H1 (cell line): ENCODE measurements at regions not wholly inside any gene's neighbourhood (a gene's known extent, or its start where the extent isn't known, plus 50 kb on each side); places are given as distances from the start of the nearest gene placed in this dataset.

ENCODE experiments used
- CTCF ChIA-PET: fragments of 300-600 bp; sonication (Branson Sonifier 250); formaldehyde crosslinking; loops from one replicate; lab custom pipeline; 2021; ENCODE audit not compliant: partially characterized antibody; lab: Charles Lee
- POLR2A ChIA-PET: fragments of 300-600 bp; sonication (Branson Sonifier 250); formaldehyde crosslinking; loops from one replicate; lab custom pipeline; 2021; ENCODE audit warnings: inconsistent platforms; ENCODE audit not compliant: partially characterized antibody; lab: Charles Lee
- DNase-seq, 2 experiments: peaks; one replicate each; pipeline versions ENCODE4 v3.0.0 to v3.0.0-alpha.2; 2010 to 2022; ENCODE audit warnings: low spot score in 2 of 2, low read depth in 1 of 2, mixed read lengths in 1 of 2
- FAIRE-seq: peaks from 2 replicates; lab custom pipeline; 2011; peaks lifted over from hg19 to GRCh38; lab: Jason Lieb, UNC
- H2AFZ ChIP-seq: 2 replicates; pipeline ENCODE4 v1.8.1; 2012; ENCODE audit warnings: low read length, inconsistent platforms
- H2AK5ac ChIP-seq: 2 replicates; pipeline ENCODE4 v1.6.1; 2013; ENCODE audit warnings: low read depth, low read length
- H2BK120ac ChIP-seq: replicated peaks from 2 replicates; pipeline ENCODE3; 2013; ENCODE audit warnings: low read depth, low read length, inconsistent platforms
- H2BK12ac ChIP-seq: 2 replicates; pipeline ENCODE4 v1.6.1; 2013; ENCODE audit warnings: low read depth, low read length
- H2BK15ac ChIP-seq: 2 replicates; pipeline ENCODE4 v1.6.1; 2013; ENCODE audit warnings: low read length
- H2BK20ac ChIP-seq: 2 replicates; pipeline ENCODE4 v1.6.1; 2013; ENCODE audit warnings: low read length
- H2BK5ac ChIP-seq: 2 replicates; pipeline ENCODE4 v1.6.1; 2013; ENCODE audit warnings: low read depth, low read length
- H3K14ac ChIP-seq: 2 replicates; pipeline ENCODE4 v1.6.1; 2013; ENCODE audit warnings: inconsistent platforms; ENCODE audit not compliant: insufficient read length
- H3K18ac ChIP-seq: 2 replicates; pipeline ENCODE4 v1.6.1; 2013; ENCODE audit warnings: low read length; ENCODE audit errors: extremely low read depth
- H3K23ac ChIP-seq: 2 replicates; pipeline ENCODE4 v1.6.1; 2013; ENCODE audit warnings: inconsistent platforms; ENCODE audit not compliant: insufficient read length
- H3K23me2 ChIP-seq: 2 replicates; pipeline ENCODE4 v1.6.1; 2013; ENCODE audit warnings: low read depth, low read length
- H3K27ac ChIP-seq: 2 replicates; pipeline ENCODE4 v1.6.1; 2011; ENCODE audit warnings: low read depth, low read length, inconsistent platforms
- H3K27me3 ChIP-seq, 4 experiments: replicated peaks in 1 of 4; 1 replicate in 1 of 4; 2 replicates in 3 of 4; pipeline versions ENCODE4 v1.6.1 to v1.8.1; 2011 to 2013; ENCODE audit warnings: low read length in 3 of 4, mild to moderate bottlenecking in 3 of 4, inconsistent platforms in 2 of 4, mixed read lengths in 2 of 4, moderate library complexity in 1 of 4; ENCODE audit not compliant: control insufficient read depth in 3 of 4, insufficient read depth in 3 of 4; ENCODE audit errors: extremely low read depth in 1 of 4
- H3K36me3 ChIP-seq, 4 experiments: 2 replicates each; pipeline versions ENCODE4 v1.6.1 to v1.8.1; 2011 to 2013; ENCODE audit warnings: mild to moderate bottlenecking in 4 of 4, low read length in 3 of 4, moderate library complexity in 2 of 4, control low read depth in 1 of 4, inconsistent platforms in 1 of 4; ENCODE audit not compliant: insufficient read depth in 4 of 4, control insufficient read depth in 2 of 4
- H3K4ac ChIP-seq: replicated peaks from 2 replicates; pipeline ENCODE3; 2013; ENCODE audit warnings: low read length, low read depth, mixed read lengths, inconsistent platforms; ENCODE audit not compliant: insufficient read length
- H3K4me1 ChIP-seq, 4 experiments: replicated peaks in 1 of 4; 1 replicate in 1 of 4; 2 replicates in 3 of 4; pipeline versions ENCODE4 v1.6.1 to v1.8.1; 2011 to 2013; ENCODE audit warnings: low read length in 3 of 4, inconsistent platforms in 2 of 4, mixed read lengths in 1 of 4; ENCODE audit not compliant: insufficient read depth in 4 of 4, control insufficient read depth in 3 of 4
- H3K4me2 ChIP-seq, 2 experiments: 2 replicates each; pipeline versions ENCODE4 v1.6.1 to v1.8.1; 2011 to 2013; ENCODE audit warnings: low read depth in 2 of 2, low read length in 2 of 2, control low read depth in 1 of 2, inconsistent platforms in 1 of 2, mild to moderate bottlenecking in 1 of 2; ENCODE audit not compliant: insufficient read depth in 1 of 2
- H3K4me3 ChIP-seq, 4 experiments: fragments of 200-600, 300-600 bp in 1 of 4; sonication (generic), shearing (Covaris generic), sonication (Bioruptor Twin) in 1 of 4; 2 replicates each; pipeline versions ENCODE4 v1.5.1 to v1.8.1; 2011 to 2016; ENCODE audit warnings: low read length in 4 of 4, low read depth in 3 of 4, control low read depth in 2 of 4, inconsistent platforms in 2 of 4, mild to moderate bottlenecking in 2 of 4, mixed read lengths in 1 of 4, moderate library complexity in 1 of 4; ENCODE audit not compliant: insufficient read depth in 2 of 4; ENCODE audit errors: extremely low read depth in 1 of 4
- H3K56ac ChIP-seq: replicated peaks from 2 replicates; pipeline ENCODE3; 2013; ENCODE audit warnings: low read depth, mild to moderate bottlenecking, mixed read lengths, low read length, inconsistent platforms; ENCODE audit not compliant: insufficient read length
- H3K79me1 ChIP-seq: 2 replicates; pipeline ENCODE4 v1.6.1; 2013; ENCODE audit warnings: low read depth, low read length, control low read depth
- H3K79me2 ChIP-seq, 2 experiments: 2 replicates each; pipeline versions ENCODE4 v1.6.1 to v1.8.1; 2012 to 2013; ENCODE audit warnings: low read length in 2 of 2, mild to moderate bottlenecking in 2 of 2, inconsistent platforms in 1 of 2; ENCODE audit not compliant: insufficient read depth in 2 of 2, control insufficient read depth in 1 of 2
- H3K9ac ChIP-seq, 4 experiments: replicated peaks in 1 of 4; 1 replicate in 1 of 4; 2 replicates in 3 of 4; pipeline versions ENCODE4 v1.6.1 to v1.8.1; 2011 to 2013; ENCODE audit warnings: low read depth in 3 of 4, low read length in 3 of 4, control low read depth in 2 of 4, mild to moderate bottlenecking in 2 of 4, moderate library complexity in 2 of 4, inconsistent platforms in 1 of 4; ENCODE audit errors: extremely low read depth in 1 of 4
- H3K9me3 ChIP-seq, 2 experiments: 2 replicates each; pipeline versions ENCODE4 v1.6.1 to v1.8.1; 2012 to 2013; ENCODE audit warnings: mild to moderate bottlenecking in 2 of 2, moderate library complexity in 2 of 2, control low read depth in 1 of 2, inconsistent platforms in 1 of 2, low read depth in 1 of 2, low read length in 1 of 2, mixed read lengths in 1 of 2; ENCODE audit not compliant: insufficient read depth in 2 of 2
- H4K20me1 ChIP-seq, 2 experiments: replicated peaks in 1 of 2; 2 replicates each; pipeline versions ENCODE3 to v1.8.1; 2011 to 2013; ENCODE audit warnings: inconsistent platforms in 2 of 2, low read length in 2 of 2, mild to moderate bottlenecking in 1 of 2; ENCODE audit not compliant: insufficient read depth in 2 of 2, control insufficient read depth in 1 of 2
- H4K5ac ChIP-seq: 2 replicates; pipeline ENCODE4 v1.6.1; 2013; ENCODE audit warnings: low read length, low read depth, mixed read lengths, inconsistent platforms; ENCODE audit not compliant: insufficient read length
- H4K8ac ChIP-seq: 2 replicates; pipeline ENCODE4 v1.8.0; 2013; ENCODE audit warnings: mild to moderate bottlenecking, moderate library complexity, low read length, inconsistent platforms; ENCODE audit not compliant: insufficient read depth; ENCODE audit errors: extremely low read depth
- H4K91ac ChIP-seq: replicated peaks from 2 replicates; pipeline ENCODE3; 2013; ENCODE audit warnings: low read length, mixed read lengths, inconsistent platforms; ENCODE audit not compliant: insufficient read length
- ASH2L ChIP-seq: fragments of 200-600, 300-600 bp; sonication (generic); IDR thresholded peaks from one replicate; pipeline ENCODE4 v1.7.1; 2017; ENCODE audit warnings: low read length
- EP300 ChIP-seq, 2 experiments: IDR thresholded peaks; 1 replicate in 1 of 2; 2 replicates in 1 of 2; pipeline ENCODE4 v1.6.1; 2011 to 2012; ENCODE audit warnings: low read depth in 2 of 2, low read length in 2 of 2, mild to moderate bottlenecking in 2 of 2, borderline replicate concordance in 1 of 2, inconsistent platforms in 1 of 2, moderate library complexity in 1 of 2
- TCF12 ChIP-seq: IDR thresholded peaks from 2 replicates; pipeline ENCODE4 v1.6.1; 2011; ENCODE audit warnings: low read depth, mild to moderate bottlenecking, low read length
- WGBS, 2 experiments: shearing (Covaris generic) in 1 of 2; methylation state at CpG; one replicate each; pipeline versions ENCODE4 v1.1.6 to v1.1.7; 2013 to 2015; ENCODE audit warnings: low lambda C conversion rate in 2 of 2, mixed read lengths in 2 of 2, inconsistent platforms in 1 of 2, low coverage in 1 of 2, missing lambda C conversion rate in 1 of 2; ENCODE audit not compliant: insufficient replicate concordance in 2 of 2, insufficient coverage in 1 of 2, insufficient read length in 1 of 2; ENCODE audit errors: extremely low coverage in 1 of 2, missing lambda C conversion rate in 1 of 2; 5-methylcytosine and 5-hydroxymethylcytosine counted together

GRCh38 chr5:86884608-86885007, 266.9 kb downstream of the COX7C start (continued):
- no peak for TF ChIP-seq TCF12

- Histone ChIP-seq H3K9me3 (no peaks in the 10 kb centered on the region), H4K20me1 (no peaks in the 10 kb centered on the region), H3K18ac (no peak overlapping the region), H2BK5ac (no peak overlapping the region), H2BK120ac (no peak overlapping the region), H3K4me3 (no peak overlapping the region), H3K4me1 (peaks cover 0 to 14% (median 7%) of the 10 kb centered on the region in 4 experiments; a peak in 3 of 7 replicates), H3K79me2 (no peaks in the 10 kb centered on the region), H2BK15ac (no peak overlapping the region), H3K27me3 (no peaks in the 10 kb centered on the region), H4K8ac (no peak overlapping the region), H3K27ac (no peak overlapping the region), H3K36me3 (no peaks in the 10 kb centered on the region), H2BK20ac (no peak overlapping the region), H3K4ac (no peak overlapping the region), H4K5ac (no peak overlapping the region), H3K9ac (no peak overlapping the region), H3K79me1 (no peaks in the 10 kb centered on the region), H2AK5ac (no peak overlapping the region), H3K23me2 (no peaks in the 10 kb centered on the region; the same call in 1 of the 2 replicates), H3K56ac (no peak overlapping the region), H4K91ac (no peak overlapping the region), H3K14ac (no peak overlapping the region), H2BK12ac (no peak overlapping the region), H3K23ac (no peak overlapping the region), H3K4me2 (no peak overlapping the region), H2AFZ (no peak overlapping the region)
- TF ChIP-seq ASH2L (no peak), EP300 (IDR thresholded peaks at IDR 0.05; ENCODE audit: borderline replicate concordance in 1 of 2, low read depth in 2 of 2, low read length in 2 of 2) (no peak)
- DNase-seq (no peak), FAIRE-seq (no peak)
- CTCF ChIA-PET, result no interaction called here
- 90% methylated on average over 2 of the region's 2 CpGs; no CpG with 5 or more reads in 1 of the 2 experiments for WGBS, 2 experiments
- POLR2A ChIA-PET, result no interaction called here
Measured at GRCh38 chr5:86885011-86885410, 267.3 kb downstream of the COX7C start.
